ENCODE measurements at regions not wholly inside any gene's neighbourhood (a gene's known extent, or its start where the extent isn't known, plus 50 kb on each side); places are given as distances from the start of the nearest gene placed in this dataset.
A peak's percentile ranks its signal among the peaks of the same experiment; 100 is the strongest.

- H3K27ac Mint-ChIP-seq = no peak overlapping the region
- TF ChIP-seq CTCF (IDR thresholded peaks at IDR 0.05) = no peak
- no peak overlapping the region for H3K4me3 Mint-ChIP-seq
- no peak for DNase-seq
- H3K9me3 Mint-ChIP-seq = peaks cover 27% of the 10 kb centered on the region
- H3K27me3 Mint-ChIP-seq (ENCODE audit: low read depth, poor library complexity) = peaks cover 11% of the 10 kb centered on the region
- peaks cover 22% of the 10 kb centered on the region for H3K4me1 Mint-ChIP-seq
- peaks cover 16% of the 10 kb centered on the region for H3K36me3 Mint-ChIP-seq (ENCODE audit: low read depth)
These were observed 723.3 kb upstream of the ARRDC4 start for GRCh38 chr15:97237160-97237559.

GRCh38 chr15:97248376-97248775 lies 712.1 kb upstream of the ARRDC4 start:
- Mint-ChIP-seq H3K4me1 (peaks cover 8% of the 10 kb centered on the region), H3K4me3 (no peak overlapping the region), H3K36me3 (ENCODE audit: low read depth) (peaks cover 24% of the 10 kb centered on the region), H3K27me3 (ENCODE audit: low read depth, poor library complexity) (peaks cover 4% of the 10 kb centered on the region), H3K27ac (no peak overlapping the region), H3K9me3 (peaks cover 66% of the 10 kb centered on the region)
- TF ChIP-seq CTCF (IDR thresholded peaks at IDR 0.05) = no peak
- DNase-seq = no peak

DNA sequence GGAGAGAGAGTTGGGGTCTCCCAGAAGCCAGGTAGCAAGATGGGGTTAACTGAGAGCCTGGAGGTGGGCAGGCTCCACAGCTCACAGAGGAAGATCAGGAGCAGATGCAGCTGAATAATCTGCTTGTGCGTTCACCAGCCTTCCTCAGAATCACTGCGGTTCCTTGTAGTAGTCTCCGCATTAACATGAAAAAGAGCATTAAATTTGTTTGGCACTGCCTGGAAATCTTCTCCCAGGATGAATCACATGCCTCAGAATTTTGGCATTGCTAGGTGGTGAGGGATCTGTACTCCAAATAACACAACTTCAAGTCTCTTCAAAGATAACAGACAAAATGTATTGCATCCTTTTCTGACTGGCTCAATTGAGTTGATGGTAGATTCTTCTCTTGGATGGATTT lies 700.6 kb upstream of the ARRDC4 start:
- Mint-ChIP-seq H3K9me3 (no peaks in the 10 kb centered on the region), H3K36me3 (ENCODE audit: low read depth) (no peaks in the 10 kb centered on the region), H3K27ac (no peak overlapping the region), H3K4me1 (no peaks in the 10 kb centered on the region), H3K4me3 (no peak overlapping the region), H3K27me3 (ENCODE audit: low read depth, poor library complexity) (peaks cover 11% of the 10 kb centered on the region)
- no peak for TF ChIP-seq CTCF (IDR thresholded peaks at IDR 0.05)
- DNase-seq = no peak

DNA sequence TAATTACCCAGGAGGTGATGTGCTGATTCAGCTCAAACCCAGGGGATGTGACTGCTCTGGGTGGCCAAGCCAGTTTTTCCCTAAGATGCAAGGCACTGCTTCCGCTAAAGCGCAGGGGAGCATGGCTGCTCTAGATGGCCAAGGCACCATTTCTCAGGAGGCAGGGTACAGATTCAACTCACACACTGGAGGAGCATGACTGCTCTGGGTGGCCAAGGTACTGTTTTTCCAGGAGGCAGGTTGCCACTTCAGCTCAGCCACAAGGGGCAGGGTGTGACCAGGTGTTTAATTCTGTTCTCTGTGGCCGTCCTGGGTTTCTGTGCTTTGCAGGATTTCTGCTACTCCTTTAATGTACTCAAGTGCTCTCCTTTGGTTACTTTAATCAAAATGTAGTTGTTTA lies 659.3 kb upstream of the ARRDC4 start:
- H3K4me3 Mint-ChIP-seq = no peak overlapping the region
- H3K4me1 Mint-ChIP-seq = peaks cover 3% of the 10 kb centered on the region
- H3K36me3 Mint-ChIP-seq (ENCODE audit: low read depth) = peaks cover 35% of the 10 kb centered on the region
- DNase-seq = no peak
- H3K27me3 Mint-ChIP-seq (ENCODE audit: low read depth, poor library complexity) = peaks cover 3% of the 10 kb centered on the region
- no peak for TF ChIP-seq CTCF (IDR thresholded peaks at IDR 0.05)
- H3K27ac Mint-ChIP-seq = no peak overlapping the region
- H3K9me3 Mint-ChIP-seq = peaks cover 51% of the 10 kb centered on the region

- H3K4me1 Mint-ChIP-seq = peaks cover 23% of the 10 kb centered on the region
- peaks cover 4% of the 10 kb centered on the region for H3K27me3 Mint-ChIP-seq (ENCODE audit: low read depth, poor library complexity)
- H3K36me3 Mint-ChIP-seq (ENCODE audit: low read depth) = no peaks in the 10 kb centered on the region
- no peak overlapping the region for H3K4me3 Mint-ChIP-seq
- TF ChIP-seq CTCF (IDR thresholded peaks at IDR 0.05) = no peak
- peak overlapping the region; percentile 40 for H3K27ac Mint-ChIP-seq
- H3K9me3 Mint-ChIP-seq = no peaks in the 10 kb centered on the region
- no peak for DNase-seq
These were observed 644.1 kb upstream of the ARRDC4 start for GRCh38 chr15:97316362-97316761.

DNA sequence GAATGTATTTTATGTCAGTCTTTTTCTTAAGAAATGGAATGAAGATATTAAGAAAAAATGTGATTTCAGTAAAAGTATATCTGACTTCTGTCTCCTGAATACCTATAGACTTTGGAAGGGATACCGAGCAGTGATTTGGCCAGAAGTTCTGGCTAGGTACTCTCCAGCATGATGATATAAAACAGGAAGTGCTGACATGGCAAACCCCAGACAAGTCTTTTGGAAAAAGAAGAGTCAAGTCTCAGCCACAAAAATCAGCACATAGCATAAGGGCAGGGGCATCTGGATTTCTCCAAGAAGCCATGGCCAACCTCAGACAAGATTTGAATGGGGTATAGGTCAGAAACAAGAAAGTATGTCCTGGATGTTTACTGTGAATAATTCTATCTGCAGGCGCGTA lies 643.3 kb upstream of the ARRDC4 start:
- H3K4me1 Mint-ChIP-seq = peaks cover 23% of the 10 kb centered on the region
- H3K9me3 Mint-ChIP-seq = no peaks in the 10 kb centered on the region
- peaks cover 4% of the 10 kb centered on the region for H3K27me3 Mint-ChIP-seq (ENCODE audit: low read depth, poor library complexity)
- no peak for DNase-seq
- no peaks in the 10 kb centered on the region for H3K36me3 Mint-ChIP-seq (ENCODE audit: low read depth)
- H3K4me3 Mint-ChIP-seq = no peak overlapping the region
- peak overlapping the region; percentile 19 for H3K27ac Mint-ChIP-seq
- TF ChIP-seq CTCF (IDR thresholded peaks at IDR 0.05) = no peak
